ENCODE measurements at regions not wholly inside any gene's neighbourhood (a gene's known extent, or its start where the extent isn't known, plus 50 kb on each side); places are given as distances from the start of the nearest gene placed in this dataset.

- in situ Hi-C loops (cut with MboI; ENCODE audit: low sequenced_read_pairs), result no loop called here
Observed at GRCh38 chr1:198903203-198903602, 264.4 kb downstream of the PTPRC start.

GRCh38 chr1:198903621-198904020 lies 264.8 kb downstream of the PTPRC start:
- in situ Hi-C loops (cut with MboI; ENCODE audit: low sequenced_read_pairs), result no loop called here

- in situ Hi-C loops (cut with MboI; ENCODE audit: low sequenced_read_pairs), result no loop called here
Observed at GRCh38 chr1:198904321-198904720, 265.5 kb downstream of the PTPRC start.

- in situ Hi-C loops (cut with MboI; ENCODE audit: low sequenced_read_pairs), result no loop called here
Observed at GRCh38 chr1:198906739-198907422, 268.0 kb downstream of the PTPRC start.

GRCh38 chr1:198907423-198907746 lies 268.5 kb downstream of the PTPRC start:
- in situ Hi-C loops (cut with MboI; ENCODE audit: low sequenced_read_pairs), result no loop called here

GRCh38 chr1:198908995-198909394 lies 270.2 kb downstream of the PTPRC start:
- in situ Hi-C loops (cut with MboI; ENCODE audit: low sequenced_read_pairs), result no loop called here

GRCh38 chr1:198909973-198910372 lies 271.1 kb downstream of the PTPRC start:
- in situ Hi-C loops (cut with MboI; ENCODE audit: low sequenced_read_pairs), result no loop called here

GRCh38 chr1:198910816-198911215 lies 272.0 kb downstream of the PTPRC start:
- in situ Hi-C loops (cut with MboI; ENCODE audit: low sequenced_read_pairs), result no loop called here

- in situ Hi-C loops (cut with MboI; ENCODE audit: low sequenced_read_pairs), result no loop called here
Observed at GRCh38 chr1:198912046-198912445, 273.2 kb downstream of the PTPRC start.

GRCh38 chr1:198913667-198914066 lies 274.8 kb downstream of the PTPRC start:
- in situ Hi-C loops (cut with MboI; ENCODE audit: low sequenced_read_pairs), result no loop called here

- in situ Hi-C loops (cut with MboI; ENCODE audit: low sequenced_read_pairs), result no loop called here
Observed at GRCh38 chr1:198915327-198916231, 276.7 kb downstream of the PTPRC start.

- in situ Hi-C loops (cut with MboI; ENCODE audit: low sequenced_read_pairs), result no loop called here
Observed at GRCh38 chr1:198917226-198917625, 278.4 kb downstream of the PTPRC start.

- in situ Hi-C loops (cut with MboI; ENCODE audit: low sequenced_read_pairs), result no loop called here
Observed at GRCh38 chr1:198918920-198919319, 280.1 kb downstream of the PTPRC start.

- in situ Hi-C loops (cut with MboI; ENCODE audit: low sequenced_read_pairs), result no loop called here
Observed at GRCh38 chr1:198919667-198920398, 281.0 kb downstream of the PTPRC start.

GRCh38 chr1:198922638-198923430 lies 284.0 kb downstream of the PTPRC start:
- in situ Hi-C loops (cut with MboI; ENCODE audit: low sequenced_read_pairs), result no loop called here

GRCh38 chr1:198923993-198924392 lies 285.2 kb downstream of the PTPRC start:
- in situ Hi-C loops (cut with MboI; ENCODE audit: low sequenced_read_pairs), result no loop called here

GRCh38 chr1:198925567-198925966 lies 286.7 kb downstream of the PTPRC start:
- in situ Hi-C loops (cut with MboI; ENCODE audit: low sequenced_read_pairs), result no loop called here

- in situ Hi-C loops (cut with MboI; ENCODE audit: low sequenced_read_pairs), result no loop called here
Observed at GRCh38 chr1:198927129-198927528, 288.3 kb downstream of the PTPRC start.

- in situ Hi-C loops (cut with MboI; ENCODE audit: low sequenced_read_pairs), result no loop called here
Observed at GRCh38 chr1:198929111-198929604, 290.3 kb downstream of the PTPRC start.

- in situ Hi-C loops (cut with MboI; ENCODE audit: low sequenced_read_pairs), result no loop called here
Observed at GRCh38 chr1:198929961-198930599, 291.2 kb downstream of the PTPRC start.

Data from HL-60/S4 treated with retinoic acid at 250 ng/mL for 4 days and 3 days (cell line).